SK-N-SH (cell line): ENCODE measurements at regions not wholly inside any gene's neighbourhood (a gene's known extent, or its start where the extent isn't known, plus 50 kb on each side); places are given as distances from the start of the nearest gene placed in this dataset.

Experiments
- CTCF ChIA-PET: fragments of 300-600, 350-600 bp; formaldehyde crosslinking; extraction: SDS; loops from one replicate; lab custom pipeline; 2021; lab: Yijun Ruan, JAX
- POLR2A ChIA-PET: fragments of 350-600 bp; sonication (Branson Sonifier 250); formaldehyde crosslinking; extraction: SDS; loops from one replicate; lab custom pipeline; 2020; ENCODE audit warnings: antibody characterized with exemption, inconsistent platforms; lab: Yijun Ruan, JAX
- DNase-seq: peaks from one replicate; pipeline ENCODE4 v3.0.0; 2012
- H2AFZ ChIP-seq: fragments of 200-600 bp; sonication (generic); 2 replicates; pipeline ENCODE4 v1.8.1; 2016; ENCODE audit warnings: antibody characterized with exemption, mild to moderate bottlenecking, low read depth
- H3F3A ChIP-seq: fragments of 200-600 bp; sonication (generic); replicated peaks from 2 replicates; pipeline ENCODE3; 2016; ENCODE audit warnings: antibody characterized with exemption, mild to moderate bottlenecking; ENCODE audit not compliant: insufficient read depth
- H3K27ac ChIP-seq, 2 experiments: fragments of 200-500 bp in 1 of 2; fragments of 200-600 bp in 1 of 2; sonication (Bioruptor generic) in 1 of 2; sonication (generic), shearing (Covaris generic) in 1 of 2; 2 replicates each; pipeline versions ENCODE4 v1.5.1 to v1.6.1; 2014 to 2016; ENCODE audit warnings: low read depth in 2 of 2, inconsistent platforms in 1 of 2, low read length in 1 of 2, mild to moderate bottlenecking in 1 of 2, mixed read lengths in 1 of 2
- H3K27me3 ChIP-seq: fragments of 200-600 bp; sonication (generic), shearing (Covaris generic); 2 replicates; pipeline ENCODE4 v1.6.1; 2016; ENCODE audit warnings: mixed run types; ENCODE audit not compliant: insufficient read depth
- H3K36me3 ChIP-seq, 2 experiments: fragments of 200-500 bp in 1 of 2; fragments of 200-600 bp in 1 of 2; sonication (Bioruptor generic) in 1 of 2; sonication (generic) in 1 of 2; replicated peaks in 1 of 2; 2 replicates each; pipeline versions ENCODE3 to v1.5.1; 2014 to 2016; ENCODE audit warnings: low read length in 1 of 2, mild to moderate bottlenecking in 1 of 2; ENCODE audit not compliant: insufficient read depth in 2 of 2, control insufficient read depth in 1 of 2
- H3K4me1 ChIP-seq, 2 experiments: fragments of 200-500 bp in 1 of 2; fragments of 200-600 bp in 1 of 2; sonication (Bioruptor generic) in 1 of 2; sonication (generic), shearing (Covaris generic) in 1 of 2; 2 replicates each; pipeline versions ENCODE4 v1.5.1 to v1.6.1; 2014 to 2016; ENCODE audit warnings: low read depth in 1 of 2, low read length in 1 of 2, mixed run types in 1 of 2; ENCODE audit not compliant: insufficient read depth in 2 of 2, control insufficient read depth in 1 of 2
- H3K4me2 ChIP-seq: fragments of 200-600 bp; sonication (generic), shearing (Covaris generic); 2 replicates; pipeline ENCODE4 v1.6.1; 2017; ENCODE audit warnings: mixed run types
- H3K4me3 ChIP-seq, 2 experiments: fragments of 200-500 bp in 1 of 2; fragments of 200-600 bp in 1 of 2; sonication (Bioruptor generic) in 1 of 2; sonication (generic), shearing (Covaris generic) in 1 of 2; 2 replicates each; pipeline versions ENCODE4 v1.5.1 to v1.8.1; 2014 to 2016; ENCODE audit warnings: low read depth in 2 of 2, inconsistent platforms in 1 of 2, low read length in 1 of 2, mild to moderate bottlenecking in 1 of 2, mixed read lengths in 1 of 2, moderate library complexity in 1 of 2
- H3K79me2 ChIP-seq: fragments of 200-600 bp; sonication (generic); 2 replicates; pipeline ENCODE4 v1.8.1; 2017; ENCODE audit warnings: mild to moderate bottlenecking; ENCODE audit not compliant: insufficient read depth
- H3K9ac ChIP-seq: fragments of 200-600 bp; sonication (generic); 2 replicates; pipeline ENCODE4 v1.6.1; 2017; ENCODE audit warnings: mixed run types
- H3K9me2 ChIP-seq: fragments of 200-600 bp; sonication (generic); 2 replicates; pipeline ENCODE4 v1.6.1; 2017; ENCODE audit warnings: mixed run types
- H3K9me3 ChIP-seq: fragments of 200-600 bp; sonication (generic); 2 replicates; pipeline ENCODE4 v1.6.1; 2017; ENCODE audit warnings: mixed run types, mild to moderate bottlenecking, moderate library complexity
- H4K20me1 ChIP-seq: fragments of 200-600 bp; sonication (generic); 2 replicates; pipeline ENCODE4 v1.6.1; 2017; ENCODE audit warnings: mild to moderate bottlenecking, mixed run types; ENCODE audit not compliant: insufficient read depth
- CHD2 ChIP-seq: fragments of 150-350 bp; IDR thresholded peaks from 2 replicates; pipeline ENCODE4 v1.6.1; 2018; ENCODE audit warnings: low read length; ENCODE audit not compliant: partially characterized antibody
- CTCF ChIP-seq: fragments of 200-600 bp; sonication (generic); IDR thresholded peaks from 2 replicates; pipeline ENCODE4 v1.6.1; 2017; ENCODE audit warnings: antibody characterized with exemption, mild to moderate bottlenecking, moderate library complexity
- ELF1 ChIP-seq: IDR thresholded peaks from 2 replicates; pipeline ENCODE4 v1.4.0; 2012
- EP300 ChIP-seq, 2 experiments: IDR thresholded peaks; 2 replicates each; pipeline versions ENCODE4 v1.4.0 to v1.6.1; 2012; ENCODE audit warnings: borderline replicate concordance in 1 of 2, low read depth in 1 of 2, low read length in 1 of 2
- EZH2phosphoT487 ChIP-seq: fragments of 200-600 bp; sonication (generic); IDR thresholded peaks from 2 replicates; pipeline ENCODE4 v1.6.1; 2017; ENCODE audit warnings: low read depth, mixed run types, mild to moderate bottlenecking, antibody characterized with exemption, moderate library complexity, borderline replicate concordance
- FOXM1 ChIP-seq: IDR thresholded peaks from 2 replicates; pipeline ENCODE4 v1.4.0; 2012; ENCODE audit warnings: low read depth, mild to moderate bottlenecking
- GABPA ChIP-seq: IDR thresholded peaks from 2 replicates; pipeline ENCODE4 v1.4.0; 2012; ENCODE audit warnings: low read depth, mild to moderate bottlenecking
- JUND ChIP-seq: IDR thresholded peaks from 2 replicates; pipeline ENCODE4 v1.4.0; 2012
- MEF2A ChIP-seq: IDR thresholded peaks from 2 replicates; pipeline ENCODE4 v1.4.0; 2012; ENCODE audit warnings: low read depth, borderline replicate concordance
- RAD21 ChIP-seq: IDR thresholded peaks from 2 replicates; pipeline ENCODE4 v1.6.1; 2012; ENCODE audit warnings: mild to moderate bottlenecking, low read length
- RFX5 ChIP-seq: IDR thresholded peaks from 2 replicates; pipeline ENCODE4 v1.6.1; 2012; ENCODE audit warnings: mild to moderate bottlenecking, improper control_type of control experiment, low read length
- RXRA ChIP-seq: IDR thresholded peaks from 2 replicates; pipeline ENCODE4 v1.4.0; 2012; ENCODE audit warnings: low read depth, mild to moderate bottlenecking, borderline replicate concordance
- SIN3A ChIP-seq: IDR thresholded peaks from 2 replicates; pipeline ENCODE4 v1.6.1; 2012; ENCODE audit warnings: low read depth, mild to moderate bottlenecking, low read length, moderate library complexity, borderline replicate concordance
- TAF1 ChIP-seq: IDR thresholded peaks from 2 replicates; pipeline ENCODE4 v1.6.1; 2012; ENCODE audit warnings: low read depth, mild to moderate bottlenecking, low read length, moderate library complexity, borderline replicate concordance
- TCF12 ChIP-seq: IDR thresholded peaks from 2 replicates; pipeline ENCODE4 v1.4.0; 2012
- TEAD4 ChIP-seq: IDR thresholded peaks from 2 replicates; pipeline ENCODE4 v1.4.0; 2012; ENCODE audit warnings: mild to moderate bottlenecking, borderline replicate concordance; ENCODE audit not compliant: insufficient read depth
- USF1 ChIP-seq: IDR thresholded peaks from 2 replicates; pipeline ENCODE4 v1.4.0; 2012; ENCODE audit warnings: low read depth, borderline replicate concordance
- YY1 ChIP-seq: IDR thresholded peaks from 2 replicates; pipeline ENCODE4 v1.4.0; 2012; ENCODE audit warnings: low read depth, mild to moderate bottlenecking
- WGBS: methylation state at CpG from one replicate; pipeline ENCODE4 v1.1.6; 2017; ENCODE audit warnings: low lambda C conversion rate; 5-methylcytosine and 5-hydroxymethylcytosine counted together
- TF ChIP-seq, protein P1 (sequence below): IDR thresholded peaks from 2 replicates; pipeline ENCODE4 v1.6.1; 2012; ENCODE audit warnings: mild to moderate bottlenecking, low read depth, low read length, moderate library complexity
- TF ChIP-seq, protein P2 (sequence below): IDR thresholded peaks from 2 replicates; pipeline ENCODE4; 2012

DNA sequence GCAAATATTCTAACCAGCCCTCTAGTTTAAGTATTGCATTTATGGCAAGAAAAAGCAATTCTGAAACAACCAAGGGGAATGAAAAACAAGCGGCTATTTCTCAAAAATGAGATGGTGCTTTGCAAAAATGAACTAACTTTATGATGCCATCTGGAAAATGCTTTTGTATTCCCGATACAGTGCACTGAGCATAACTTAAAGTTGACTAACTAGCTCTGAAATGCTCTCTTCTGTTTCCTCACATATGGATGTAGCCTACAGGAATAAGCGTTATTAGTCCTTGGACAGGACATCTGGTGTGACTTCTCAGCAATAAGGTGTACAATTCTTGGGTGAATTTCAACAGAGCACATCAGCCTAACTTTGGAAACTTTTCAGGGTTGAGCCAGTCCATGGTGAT is 228.2 kb upstream of the DDI1 start:
- no peak for DNase-seq
- Histone ChIP-seq H3K9ac (no peak overlapping the region), H3K4me3 (no peak overlapping the region), H3K36me3 (no peaks in the 10 kb centered on the region), H3K79me2 (no peaks in the 10 kb centered on the region), H3K27ac (no peak overlapping the region), H2AFZ (no peak overlapping the region), H3K4me2 (no peak overlapping the region), H3K9me3 (no peaks in the 10 kb centered on the region), H3K27me3 (no peaks in the 10 kb centered on the region), H3K4me1 (peaks cover 0 to 17% of the 10 kb centered on the region in 2 experiments; a peak in 2 of 4 replicates), H3K9me2 (no peaks in the 10 kb centered on the region), H4K20me1 (no peaks in the 10 kb centered on the region), H3F3A (peaks cover 13% of the 10 kb centered on the region)
- ChIA-PET CTCF (no interaction called here), POLR2A (no interaction called here)
- 90% methylated on average over 3 of the region's 3 CpGs for WGBS
- TF ChIP-seq TCF12 (no peak), CHD2 (no peak), JUND (no peak), YY1 (no peak), RXRA (no peak), TEAD4 (no peak), RFX5 (no peak), USF1 (no peak), SIN3A (no peak), ELF1 (no peak), FOXM1 (no peak), RAD21 (no peak), CTCF (no peak), EZH2phosphoT487 (no peak), MEF2A (no peak), TAF1 (no peak), GABPA (no peak), EP300 (IDR thresholded peaks at IDR 0.05; ENCODE audit: borderline replicate concordance in 1 of 2, low read depth in 1 of 2, low read length in 1 of 2) (no peak)
- TF ChIP-seq, protein P1, sequence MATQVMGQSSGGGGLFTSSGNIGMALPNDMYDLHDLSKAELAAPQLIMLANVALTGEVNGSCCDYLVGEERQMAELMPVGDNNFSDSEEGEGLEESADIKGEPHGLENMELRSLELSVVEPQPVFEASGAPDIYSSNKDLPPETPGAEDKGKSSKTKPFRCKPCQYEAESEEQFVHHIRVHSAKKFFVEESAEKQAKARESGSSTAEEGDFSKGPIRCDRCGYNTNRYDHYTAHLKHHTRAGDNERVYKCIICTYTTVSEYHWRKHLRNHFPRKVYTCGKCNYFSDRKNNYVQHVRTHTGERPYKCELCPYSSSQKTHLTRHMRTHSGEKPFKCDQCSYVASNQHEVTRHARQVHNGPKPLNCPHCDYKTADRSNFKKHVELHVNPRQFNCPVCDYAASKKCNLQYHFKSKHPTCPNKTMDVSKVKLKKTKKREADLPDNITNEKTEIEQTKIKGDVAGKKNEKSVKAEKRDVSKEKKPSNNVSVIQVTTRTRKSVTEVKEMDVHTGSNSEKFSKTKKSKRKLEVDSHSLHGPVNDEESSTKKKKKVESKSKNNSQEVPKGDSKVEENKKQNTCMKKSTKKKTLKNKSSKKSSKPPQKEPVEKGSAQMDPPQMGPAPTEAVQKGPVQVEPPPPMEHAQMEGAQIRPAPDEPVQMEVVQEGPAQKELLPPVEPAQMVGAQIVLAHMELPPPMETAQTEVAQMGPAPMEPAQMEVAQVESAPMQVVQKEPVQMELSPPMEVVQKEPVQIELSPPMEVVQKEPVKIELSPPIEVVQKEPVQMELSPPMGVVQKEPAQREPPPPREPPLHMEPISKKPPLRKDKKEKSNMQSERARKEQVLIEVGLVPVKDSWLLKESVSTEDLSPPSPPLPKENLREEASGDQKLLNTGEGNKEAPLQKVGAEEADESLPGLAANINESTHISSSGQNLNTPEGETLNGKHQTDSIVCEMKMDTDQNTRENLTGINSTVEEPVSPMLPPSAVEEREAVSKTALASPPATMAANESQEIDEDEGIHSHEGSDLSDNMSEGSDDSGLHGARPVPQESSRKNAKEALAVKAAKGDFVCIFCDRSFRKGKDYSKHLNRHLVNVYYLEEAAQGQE, result no peak
- TF ChIP-seq, protein P2, sequence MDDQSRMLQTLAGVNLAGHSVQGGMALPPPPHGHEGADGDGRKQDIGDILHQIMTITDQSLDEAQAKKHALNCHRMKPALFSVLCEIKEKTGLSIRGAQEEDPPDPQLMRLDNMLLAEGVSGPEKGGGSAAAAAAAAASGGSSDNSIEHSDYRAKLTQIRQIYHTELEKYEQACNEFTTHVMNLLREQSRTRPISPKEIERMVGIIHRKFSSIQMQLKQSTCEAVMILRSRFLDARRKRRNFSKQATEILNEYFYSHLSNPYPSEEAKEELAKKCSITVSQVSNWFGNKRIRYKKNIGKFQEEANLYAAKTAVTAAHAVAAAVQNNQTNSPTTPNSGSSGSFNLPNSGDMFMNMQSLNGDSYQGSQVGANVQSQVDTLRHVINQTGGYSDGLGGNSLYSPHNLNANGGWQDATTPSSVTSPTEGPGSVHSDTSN, result no peak
